Panc1 (cell line): ENCODE measurements at regions not wholly inside any gene's neighbourhood (a gene's known extent, or its start where the extent isn't known, plus 50 kb on each side); places are given as distances from the start of the nearest gene placed in this dataset.

Experiments
- TCF7L2 ChIP-seq: IDR thresholded peaks from 2 replicates; pipeline ENCODE4 v1.6.1; 2011; ENCODE audit warnings: mild to moderate bottlenecking, low read depth, low read length, inconsistent platforms
- TF ChIP-seq, protein P1 (sequence below): fragments of 450-650 bp; IDR thresholded peaks from 2 replicates; pipeline ENCODE4 v1.5.1; 2017; ENCODE audit warnings: mild to moderate bottlenecking

GRCh38 chr1:73556270-73556669 lies 641.7 kb downstream of the LRRIQ3 start:
- TF ChIP-seq, protein P1, sequence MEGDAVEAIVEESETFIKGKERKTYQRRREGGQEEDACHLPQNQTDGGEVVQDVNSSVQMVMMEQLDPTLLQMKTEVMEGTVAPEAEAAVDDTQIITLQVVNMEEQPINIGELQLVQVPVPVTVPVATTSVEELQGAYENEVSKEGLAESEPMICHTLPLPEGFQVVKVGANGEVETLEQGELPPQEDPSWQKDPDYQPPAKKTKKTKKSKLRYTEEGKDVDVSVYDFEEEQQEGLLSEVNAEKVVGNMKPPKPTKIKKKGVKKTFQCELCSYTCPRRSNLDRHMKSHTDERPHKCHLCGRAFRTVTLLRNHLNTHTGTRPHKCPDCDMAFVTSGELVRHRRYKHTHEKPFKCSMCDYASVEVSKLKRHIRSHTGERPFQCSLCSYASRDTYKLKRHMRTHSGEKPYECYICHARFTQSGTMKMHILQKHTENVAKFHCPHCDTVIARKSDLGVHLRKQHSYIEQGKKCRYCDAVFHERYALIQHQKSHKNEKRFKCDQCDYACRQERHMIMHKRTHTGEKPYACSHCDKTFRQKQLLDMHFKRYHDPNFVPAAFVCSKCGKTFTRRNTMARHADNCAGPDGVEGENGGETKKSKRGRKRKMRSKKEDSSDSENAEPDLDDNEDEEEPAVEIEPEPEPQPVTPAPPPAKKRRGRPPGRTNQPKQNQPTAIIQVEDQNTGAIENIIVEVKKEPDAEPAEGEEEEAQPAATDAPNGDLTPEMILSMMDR: no peak
- no peak for TF ChIP-seq TCF7L2
